ENCODE measurements at regions not wholly inside any gene's neighbourhood (a gene's known extent, or its start where the extent isn't known, plus 50 kb on each side); places are given as distances from the start of the nearest gene placed in this dataset.

DNA sequence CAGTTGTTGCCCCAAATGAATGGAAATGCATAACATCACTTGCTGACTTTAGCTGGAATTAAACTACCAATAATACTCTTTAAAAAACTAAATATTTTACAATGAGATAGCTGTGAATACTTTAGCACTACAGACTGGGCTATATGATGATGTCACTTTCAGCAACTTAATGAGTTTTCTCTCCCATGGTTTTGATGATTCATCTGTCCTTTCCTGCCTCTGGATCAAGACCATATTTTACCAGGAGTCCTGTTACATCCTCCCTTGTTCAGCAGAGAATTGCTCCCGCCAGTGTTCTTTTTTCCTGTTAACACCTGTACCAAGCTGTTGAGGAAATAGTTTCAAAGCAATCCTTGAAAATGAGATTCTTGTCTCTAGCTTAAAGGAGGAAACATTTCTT is 543.0 kb downstream of the SPRY1 start:
- H3K4me3 ChIP-seq (ENCODE audit: low read depth, low read length) = no peak overlapping the region
- ChIA-PET POLR2A (no interaction called here), CTCF (no interaction called here)
- peak; percentile 63 for DNase-seq (ENCODE audit: low read depth, low spot score)
- TF ChIP-seq, protein P1, sequence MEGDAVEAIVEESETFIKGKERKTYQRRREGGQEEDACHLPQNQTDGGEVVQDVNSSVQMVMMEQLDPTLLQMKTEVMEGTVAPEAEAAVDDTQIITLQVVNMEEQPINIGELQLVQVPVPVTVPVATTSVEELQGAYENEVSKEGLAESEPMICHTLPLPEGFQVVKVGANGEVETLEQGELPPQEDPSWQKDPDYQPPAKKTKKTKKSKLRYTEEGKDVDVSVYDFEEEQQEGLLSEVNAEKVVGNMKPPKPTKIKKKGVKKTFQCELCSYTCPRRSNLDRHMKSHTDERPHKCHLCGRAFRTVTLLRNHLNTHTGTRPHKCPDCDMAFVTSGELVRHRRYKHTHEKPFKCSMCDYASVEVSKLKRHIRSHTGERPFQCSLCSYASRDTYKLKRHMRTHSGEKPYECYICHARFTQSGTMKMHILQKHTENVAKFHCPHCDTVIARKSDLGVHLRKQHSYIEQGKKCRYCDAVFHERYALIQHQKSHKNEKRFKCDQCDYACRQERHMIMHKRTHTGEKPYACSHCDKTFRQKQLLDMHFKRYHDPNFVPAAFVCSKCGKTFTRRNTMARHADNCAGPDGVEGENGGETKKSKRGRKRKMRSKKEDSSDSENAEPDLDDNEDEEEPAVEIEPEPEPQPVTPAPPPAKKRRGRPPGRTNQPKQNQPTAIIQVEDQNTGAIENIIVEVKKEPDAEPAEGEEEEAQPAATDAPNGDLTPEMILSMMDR (IDR thresholded peaks at IDR 0.05; ENCODE audit: insufficient read depth, low read length, missing control alignments) = no peak

DNA sequence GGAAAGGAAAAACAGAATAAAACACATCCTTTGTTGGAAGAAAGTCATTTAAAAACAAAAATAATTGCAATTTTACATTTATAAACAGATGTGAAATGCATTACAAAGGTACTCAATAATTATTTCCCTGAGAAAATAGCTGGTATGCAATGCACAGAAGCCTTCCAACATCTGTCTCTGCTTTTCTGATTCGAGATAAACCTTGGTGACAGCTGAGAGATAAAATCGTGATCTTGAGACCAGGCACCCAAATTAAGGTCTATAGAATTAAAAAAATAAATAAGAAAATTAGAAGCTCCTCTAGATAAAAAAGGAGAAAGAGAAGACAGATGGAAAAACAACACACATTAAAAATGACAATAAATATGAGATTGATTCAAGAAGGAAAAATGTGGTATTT is 544.0 kb downstream of the SPRY1 start:
- TF ChIP-seq, protein P1 (IDR thresholded peaks at IDR 0.05; ENCODE audit: insufficient read depth, low read length, missing control alignments) = no peak
- CTCF ChIA-PET = interaction anchor here (1.0 kb wide), 1 partner anchor 8 kb away, joined by 4 read pairs; no protein-coding TSS in a partner anchor

DNA sequence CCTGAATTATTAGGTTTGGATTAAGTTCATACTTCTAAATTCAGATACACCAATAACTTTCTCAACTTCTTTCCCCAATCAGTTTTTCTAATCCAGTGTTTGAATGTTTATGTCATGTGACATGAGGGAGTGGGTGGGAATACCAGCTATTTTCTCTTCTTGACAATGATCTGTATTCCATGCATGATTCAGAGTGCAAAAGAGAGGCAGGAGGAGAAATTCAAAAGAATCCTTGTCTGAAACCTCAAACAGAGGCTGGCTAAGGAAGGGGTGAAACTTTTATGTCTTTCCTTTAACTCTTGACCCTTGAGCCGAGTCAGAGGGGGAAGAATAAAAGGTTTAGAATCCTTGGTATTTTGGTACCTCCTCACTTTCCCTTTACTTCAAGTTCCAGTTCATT is 544.7 kb downstream of the SPRY1 start:
- ChIA-PET CTCF (interaction anchor here (1.0 kb wide), 1 partner anchor 7 kb away, joined by 4 read pairs; no protein-coding TSS in a partner anchor), POLR2A (no interaction called here)
- TF ChIP-seq, protein P1 (IDR thresholded peaks at IDR 0.05; ENCODE audit: insufficient read depth, low read length, missing control alignments) = no peak
- no peak overlapping the region for H3K4me3 ChIP-seq (ENCODE audit: low read depth, low read length)
- no peak for DNase-seq (ENCODE audit: low read depth, low spot score)

More for the DNA sequence above, 544.0 kb downstream of the SPRY1 start:
- DNase-seq (ENCODE audit: low read depth, low spot score) = no peak
- POLR2A ChIA-PET = no interaction called here
- H3K4me3 ChIP-seq (ENCODE audit: low read depth, low read length) = no peak overlapping the region

DNA sequence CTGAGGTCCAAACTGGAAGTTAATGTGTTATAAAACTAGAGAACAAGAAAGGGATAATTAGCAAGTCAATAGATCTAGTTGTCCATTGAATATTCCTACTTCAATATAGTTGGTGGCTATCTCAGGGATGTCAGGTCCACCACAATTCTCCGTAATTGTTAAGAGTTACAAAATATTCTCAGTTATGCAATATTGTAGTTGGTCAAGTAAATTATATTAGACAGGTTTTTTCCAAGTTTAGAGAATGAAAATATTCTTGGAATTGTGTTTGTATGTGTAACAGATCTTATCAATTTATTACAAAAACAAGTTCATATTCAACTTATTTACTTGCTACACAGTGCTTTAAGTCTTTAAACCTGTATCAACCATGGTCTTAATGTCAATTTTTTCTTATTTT is 547.4 kb downstream of the SPRY1 start:
- CTCF ChIA-PET = no interaction called here
- TF ChIP-seq, protein P1 (IDR thresholded peaks at IDR 0.05; ENCODE audit: insufficient read depth, low read length, missing control alignments) = no peak
- POLR2A ChIA-PET = no interaction called here
- DNase-seq (ENCODE audit: low read depth, low spot score) = no peak
- H3K4me3 ChIP-seq (ENCODE audit: low read depth, low read length) = no peak overlapping the region

DNA sequence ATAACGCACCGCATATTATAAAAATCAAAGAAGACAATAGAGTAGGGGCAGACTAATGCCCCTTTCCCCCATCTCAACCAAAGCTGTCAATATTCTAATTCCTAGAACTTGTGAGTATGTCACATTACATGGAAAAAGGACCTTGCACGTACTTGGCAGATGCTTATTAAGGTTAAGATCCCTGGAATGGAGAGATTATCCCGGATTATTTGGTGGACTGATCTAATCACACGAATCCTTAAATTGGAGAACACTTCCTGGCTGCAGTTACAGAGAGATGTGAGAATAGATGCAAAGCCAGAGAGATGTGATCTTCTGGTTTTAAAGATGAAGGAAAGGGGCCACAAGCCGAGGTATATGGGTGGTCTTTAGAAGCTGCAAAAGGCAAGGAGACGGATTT is 548.7 kb downstream of the SPRY1 start:
- ChIA-PET CTCF (no interaction called here), POLR2A (no interaction called here)
- H3K4me3 ChIP-seq (ENCODE audit: low read depth, low read length) = no peak overlapping the region
- no peak for DNase-seq (ENCODE audit: low read depth, low spot score)
- TF ChIP-seq, protein P1 (IDR thresholded peaks at IDR 0.05; ENCODE audit: insufficient read depth, low read length, missing control alignments) = no peak

DNA sequence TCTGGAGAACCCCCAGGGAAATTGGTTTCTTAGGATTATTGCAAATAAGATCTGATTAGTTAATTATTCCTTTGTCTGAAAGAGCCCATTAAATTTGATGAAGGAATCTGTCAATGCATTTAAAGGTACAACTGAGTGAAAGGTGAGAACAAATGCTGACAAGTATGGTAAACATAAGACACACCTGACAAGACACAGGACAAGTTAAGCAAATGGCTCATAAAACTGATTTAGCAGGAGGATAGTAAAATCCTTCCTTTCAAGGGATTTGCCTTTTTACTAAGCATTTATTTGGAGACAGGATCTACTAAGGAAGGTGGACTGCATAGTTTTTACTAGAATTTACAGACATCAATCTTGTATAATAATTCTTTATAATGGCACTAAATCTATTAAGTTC is 553.9 kb downstream of the SPRY1 start:
- no peak overlapping the region for H3K4me3 ChIP-seq (ENCODE audit: low read depth, low read length)
- TF ChIP-seq, protein P1 (IDR thresholded peaks at IDR 0.05; ENCODE audit: insufficient read depth, low read length, missing control alignments) = no peak
- no peak for DNase-seq (ENCODE audit: low read depth, low spot score)
- ChIA-PET CTCF (no interaction called here), POLR2A (no interaction called here)
